CD4-positive, alpha-beta T cell treated with Interleukin-6 at 100 ng/mL for 8 hours (primary cell): ENCODE measurements at regions not wholly inside any gene's neighbourhood (a gene's known extent, or its start where the extent isn't known, plus 50 kb on each side); places are given as distances from the start of the nearest gene placed in this dataset.

Source experiments
- DNase-seq: peaks from one replicate; pipeline ENCODE4 v3.0.0-alpha.2; 2020; ENCODE audit warnings: mixed read lengths, low spot score

- DNase-seq, result no peak
These were observed 566.4 kb downstream of the ZEB2 start for GRCh38 chr2:143953451-143954030.

- no peak for DNase-seq
These were observed 567.4 kb downstream of the ZEB2 start for GRCh38 chr2:143952536-143952935.

DNA sequence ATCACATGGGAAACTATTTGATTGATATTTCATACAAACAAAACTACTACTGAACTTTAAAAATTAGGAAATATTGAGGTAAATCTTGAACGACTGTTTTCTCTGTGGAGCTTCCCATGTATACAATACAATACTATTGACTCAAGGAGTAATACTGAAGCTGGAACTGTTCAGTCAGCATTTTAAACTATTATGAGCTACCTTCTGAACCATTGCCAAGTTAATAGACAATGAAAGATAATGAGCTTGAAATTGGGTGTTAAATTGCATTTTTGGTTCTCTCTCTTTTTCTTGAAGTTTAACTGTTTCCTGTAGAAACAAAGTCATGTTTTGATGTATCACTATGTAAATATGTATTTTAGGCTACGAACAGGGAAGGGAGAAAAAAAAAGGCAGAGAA, 569.2 kb downstream of the ZEB2 start:
- no peak for DNase-seq

- DNase-seq, result no peak
These were observed 570.6 kb downstream of the ZEB2 start for GRCh38 chr2:143949121-143949848.

GRCh38 chr2:143948710-143949109, 571.2 kb downstream of the ZEB2 start:
- DNase-seq, result no peak

- DNase-seq, result no peak
These were observed 573.2 kb downstream of the ZEB2 start for GRCh38 chr2:143946436-143947391.

DNA sequence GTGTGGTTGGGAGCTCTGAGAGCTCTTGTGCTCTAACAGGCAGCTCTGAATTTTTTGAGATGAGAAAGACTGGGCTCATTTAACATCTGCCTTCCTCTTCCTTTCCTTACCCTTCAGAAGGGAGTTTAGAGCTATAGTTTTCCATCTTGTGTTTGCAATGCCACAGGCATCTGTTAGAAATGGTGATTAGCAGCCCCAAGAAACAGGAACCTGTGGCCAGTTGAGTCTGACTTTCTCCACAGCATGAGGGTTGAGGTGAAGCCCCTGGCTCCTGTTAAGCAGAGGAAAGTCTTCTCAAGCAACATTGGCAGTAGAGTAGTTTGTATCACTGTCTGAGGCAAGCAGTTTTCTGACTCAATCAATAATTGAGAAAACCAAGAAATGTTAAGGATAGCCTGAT, 577.4 kb downstream of the ZEB2 start:
- DNase-seq, result no peak

- DNase-seq, result no peak
These were observed 579.2 kb downstream of the ZEB2 start for GRCh38 chr2:143940720-143941119.

DNA sequence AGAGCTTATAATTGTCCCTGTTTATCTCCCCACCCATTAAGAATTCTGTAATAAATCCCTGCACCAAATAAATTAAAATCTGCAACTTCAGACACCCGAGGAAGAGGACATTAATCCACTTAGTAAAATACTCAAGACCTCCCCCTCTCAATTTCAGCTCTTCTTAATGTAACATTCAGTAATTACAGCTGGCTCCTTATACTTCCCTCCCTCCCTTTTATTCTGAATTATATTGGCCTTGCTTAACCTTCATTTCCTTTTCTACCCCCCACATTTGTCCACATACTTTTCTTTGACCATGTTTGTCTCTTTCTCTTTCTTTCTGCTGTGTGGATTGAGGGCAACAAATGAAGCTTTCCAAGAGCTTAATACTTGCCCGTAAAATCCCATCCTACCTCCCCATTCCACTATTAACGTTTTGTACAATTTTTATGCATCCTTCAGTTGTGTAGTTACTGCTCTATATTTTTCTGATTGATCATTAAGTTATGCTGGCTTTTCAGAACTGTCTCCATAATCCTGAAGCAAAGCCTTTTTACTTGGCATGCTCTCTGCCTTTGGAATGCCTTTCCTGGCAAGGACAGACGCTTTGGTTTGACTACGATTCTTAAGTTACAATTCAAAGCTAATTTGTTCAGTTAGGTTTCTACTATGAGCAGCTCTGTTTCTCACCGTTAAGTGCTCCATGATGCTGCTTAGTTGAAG, 580.1 kb downstream of the ZEB2 start:
- DNase-seq, result no peak

GRCh38 chr2:143937723-143938350, 582.1 kb downstream of the ZEB2 start:
- DNase-seq, result no peak

- DNase-seq, result no peak
These were observed 582.8 kb downstream of the ZEB2 start for GRCh38 chr2:143936848-143937722.

DNA sequence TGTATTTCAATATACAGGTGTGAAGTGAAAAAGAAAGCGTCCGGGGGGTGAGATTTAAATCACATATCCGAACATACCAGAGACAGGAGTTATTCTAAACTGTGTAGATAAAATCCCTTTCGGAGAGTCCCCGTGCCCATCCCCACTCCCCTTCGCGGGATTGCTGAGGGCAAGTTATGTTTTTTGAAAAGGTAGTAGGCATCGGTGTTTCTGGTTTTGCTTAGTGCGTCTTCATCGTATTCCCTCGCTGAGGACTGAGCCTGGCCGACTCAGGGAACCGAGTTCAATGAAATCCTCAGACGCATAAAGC, 583.4 kb downstream of the ZEB2 start:
- DNase-seq, result no peak

DNA sequence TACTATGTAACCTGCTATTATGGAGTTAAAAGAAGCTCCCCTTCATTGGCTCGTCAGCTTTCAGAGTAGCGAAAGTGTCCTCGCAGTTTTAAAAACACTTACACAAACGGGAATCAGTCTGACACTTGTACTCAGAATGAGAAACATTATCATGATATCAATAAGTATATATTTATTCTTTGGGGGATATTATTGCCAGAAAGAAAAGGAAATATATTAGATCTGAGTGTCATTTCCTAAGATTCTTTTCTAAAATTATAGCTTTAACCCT, 584.5 kb downstream of the ZEB2 start:
- DNase-seq, result no peak

DNA sequence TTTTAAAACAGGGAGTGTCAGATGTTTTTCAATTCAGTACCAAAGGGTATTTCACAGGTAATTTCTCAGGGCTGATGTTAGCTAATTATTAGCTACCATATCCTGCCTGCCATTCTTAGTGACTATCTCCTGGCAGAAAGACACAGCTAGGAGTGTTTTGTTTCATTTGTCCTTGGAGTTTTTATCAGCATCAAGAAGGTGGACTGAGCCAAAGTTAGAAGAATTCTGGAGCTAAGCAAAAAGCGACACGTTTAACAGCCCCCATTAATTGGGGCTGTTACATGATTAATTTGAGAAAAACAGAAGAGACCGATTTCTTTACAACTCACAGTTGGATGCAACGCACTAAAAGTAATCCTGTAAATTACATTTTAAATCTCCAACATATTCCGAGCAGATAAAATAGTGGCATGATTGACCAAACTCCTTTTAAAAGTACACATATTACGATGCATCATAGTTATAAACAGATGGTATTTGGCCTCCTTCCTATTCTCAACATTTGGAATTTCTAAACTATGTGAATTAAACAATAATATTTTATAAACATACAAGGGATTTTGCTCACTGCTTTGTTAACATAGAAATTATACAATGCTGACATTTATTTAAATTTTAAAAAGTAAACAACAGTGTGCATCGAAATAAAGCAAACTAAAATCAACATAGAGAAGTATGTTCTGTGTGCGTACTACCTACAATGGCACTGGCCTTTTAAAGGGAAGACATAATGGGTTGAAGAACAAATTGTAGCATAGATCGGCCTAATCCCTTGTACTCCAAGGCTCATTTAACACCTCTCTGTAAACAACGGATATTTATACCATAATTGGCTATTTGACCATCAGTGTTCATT, 585.1 kb downstream of the ZEB2 start:
- no peak for DNase-seq

DNA sequence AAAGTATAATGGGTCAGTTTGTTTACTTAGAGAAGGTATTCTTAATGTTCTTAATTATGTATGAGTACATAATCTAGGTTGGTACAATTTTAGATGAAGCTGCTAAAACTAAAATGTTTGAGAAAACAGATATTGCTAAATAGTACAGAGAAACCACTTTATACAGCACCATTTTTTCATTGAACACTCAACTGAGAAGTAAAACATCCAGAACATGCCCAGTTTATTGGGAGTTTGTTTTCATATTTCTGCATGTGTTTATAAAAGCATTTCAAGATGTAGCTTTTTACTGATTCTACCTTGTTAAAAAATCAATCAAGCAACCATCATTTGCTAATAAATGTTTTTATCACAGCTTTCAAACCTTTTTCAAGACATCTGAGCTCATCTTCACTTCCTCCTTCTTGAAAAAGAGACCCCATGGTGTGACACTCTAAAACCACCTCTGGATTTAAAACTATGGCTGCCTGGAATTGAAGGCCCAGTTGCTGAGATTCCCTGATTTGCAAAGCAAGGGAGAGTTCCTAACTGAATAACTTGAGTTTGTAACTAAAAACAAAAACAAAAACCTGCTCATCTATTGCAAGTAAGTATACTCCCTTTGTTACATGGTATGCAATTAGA, 585.9 kb downstream of the ZEB2 start:
- no peak for DNase-seq

DNA sequence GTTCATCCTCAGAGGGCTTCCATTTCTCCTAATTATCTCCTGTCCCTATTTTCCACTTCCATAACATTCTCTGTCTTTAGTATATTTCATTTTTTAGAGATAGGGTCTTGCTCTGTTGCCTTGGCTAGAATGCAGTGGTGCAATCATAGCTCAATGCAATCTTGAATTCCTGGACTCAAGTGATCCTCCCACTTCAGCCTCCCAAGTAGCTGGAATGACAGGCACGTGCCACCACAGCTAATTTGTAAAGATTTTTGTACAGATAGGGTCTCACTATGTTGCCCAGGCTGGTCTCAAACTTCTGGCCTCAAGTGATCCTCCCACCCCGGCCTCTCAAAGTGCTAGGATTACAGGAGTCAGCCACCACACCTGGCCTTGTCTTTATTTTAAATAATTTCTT, 589.0 kb downstream of the ZEB2 start:
- DNase-seq, result no peak

DNA sequence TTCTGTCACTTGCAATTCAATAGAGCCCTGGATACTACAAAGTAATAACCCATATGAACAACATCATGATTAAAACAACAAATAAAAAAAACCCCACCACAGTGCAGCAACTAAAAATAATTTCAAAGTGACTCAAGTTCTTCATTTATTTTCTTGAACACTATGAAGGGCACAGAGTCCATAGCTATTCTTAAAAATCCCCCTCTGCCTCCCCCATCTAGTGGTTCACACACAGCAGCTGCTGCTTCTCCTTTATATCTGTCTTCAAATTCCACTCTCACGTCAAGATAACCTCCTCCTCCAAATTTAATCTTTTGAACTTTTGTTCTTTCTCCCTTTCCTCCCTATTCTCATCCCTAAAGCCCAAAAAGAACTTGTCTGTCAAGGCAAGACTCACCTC, 591.3 kb downstream of the ZEB2 start:
- no peak for DNase-seq

- DNase-seq, result no peak
These were observed 591.7 kb downstream of the ZEB2 start for GRCh38 chr2:143928184-143928583.

DNA sequence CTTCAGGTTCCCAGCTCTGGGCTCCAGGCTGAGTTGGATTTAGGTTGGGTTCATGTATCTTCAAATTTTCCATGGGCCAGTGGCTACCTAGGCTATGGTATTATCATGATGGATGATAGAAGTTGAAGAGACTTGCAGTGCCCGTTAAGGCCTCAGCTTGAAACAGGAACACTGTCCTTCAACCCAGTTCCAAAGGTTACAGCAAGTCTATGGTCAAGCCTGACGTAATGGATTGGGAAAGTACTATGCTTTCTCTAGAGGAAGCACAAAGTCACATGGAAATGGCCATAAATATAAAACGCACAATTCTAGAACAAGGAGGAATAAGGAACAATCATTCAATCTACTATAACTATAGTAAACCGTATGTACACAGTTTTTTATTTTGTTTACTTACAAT, 593.2 kb downstream of the ZEB2 start:
- DNase-seq, result no peak
